Stimulated activated memory B cell treated with anti-CD40 and anti-IgM and Interleukin-4, amounts not matched to agents 10 μg/mL and 1 μg/mL and 100 μg/mL, for 72 hours (primary cell): ENCODE measurements at regions not wholly inside any gene's neighbourhood (a gene's known extent, or its start where the extent isn't known, plus 50 kb on each side); places are given as distances from the start of the nearest gene placed in this dataset.
"Not testable (repeated sequence)": the region's sequence is repeated elsewhere in the genome, so short reads cannot be mapped to it uniquely, and the experiment has no call there.

Experiments used
- ATAC-seq: fragments of 150-1000 bp; cut with Tn5 transposase; 2 replicates; pipeline ENCODE4 v1.10.0; 2021
- H3K27ac Mint-ChIP-seq: one replicate; pipeline ENCODE4 v1.8.0; 2022; ENCODE audit warnings: mild to moderate bottlenecking, mixed read lengths
- H3K27me3 Mint-ChIP-seq: one replicate; pipeline ENCODE4 v1.8.0; 2022; ENCODE audit warnings: mixed read lengths
- H3K36me3 Mint-ChIP-seq: one replicate; pipeline ENCODE4 v1.8.0; 2022; ENCODE audit warnings: mixed read lengths
- H3K4me1 Mint-ChIP-seq: one replicate; pipeline ENCODE4 v1.8.0; 2022; ENCODE audit warnings: mixed read lengths
- H3K4me3 Mint-ChIP-seq: one replicate; pipeline ENCODE4 v1.8.0; 2022; ENCODE audit warnings: mild to moderate bottlenecking, moderate library complexity, mixed read lengths
- H3K9me3 Mint-ChIP-seq: one replicate; pipeline ENCODE4 v1.8.0; 2022; ENCODE audit warnings: mixed read lengths

- no peak overlapping the region for H3K4me3 Mint-ChIP-seq
Measured at GRCh38 chr9:65458465-65458864, 173.5 kb upstream of the FOXD4L5 start.

GRCh38 chr9:65456991-65457390 is 172.0 kb upstream of the FOXD4L5 start:
- not testable (repeated sequence) for H3K4me1 Mint-ChIP-seq, H3K4me3 Mint-ChIP-seq, H3K36me3 Mint-ChIP-seq, H3K27me3 Mint-ChIP-seq, H3K27ac Mint-ChIP-seq, ATAC-seq
- peaks cover 18% of the 10 kb centered on the region for H3K9me3 Mint-ChIP-seq

More at GRCh38 chr9:65458465-65458864, 173.5 kb upstream of the FOXD4L5 start:
- no peaks in the 10 kb centered on the region for H3K36me3 Mint-ChIP-seq
- H3K27me3 Mint-ChIP-seq = no peaks in the 10 kb centered on the region
- H3K4me1 Mint-ChIP-seq = no peaks in the 10 kb centered on the region
- H3K27ac Mint-ChIP-seq = no peak overlapping the region
- peaks cover 18% of the 10 kb centered on the region for H3K9me3 Mint-ChIP-seq
- ATAC-seq = peak; percentile 42

GRCh38 chr9:65455751-65456647 is 171.0 kb upstream of the FOXD4L5 start:
- not testable (repeated sequence) for H3K36me3 Mint-ChIP-seq, H3K4me3 Mint-ChIP-seq, H3K27ac Mint-ChIP-seq, ATAC-seq, H3K27me3 Mint-ChIP-seq, H3K4me1 Mint-ChIP-seq
- H3K9me3 Mint-ChIP-seq = peaks cover 24% of the 10 kb centered on the region

GRCh38 chr9:65455136-65455535 is 170.1 kb upstream of the FOXD4L5 start:
- H3K27me3 Mint-ChIP-seq, H3K36me3 Mint-ChIP-seq, H3K27ac Mint-ChIP-seq, H3K4me1 Mint-ChIP-seq, ATAC-seq, H3K4me3 Mint-ChIP-seq: not testable (repeated sequence)
- peaks cover 26% of the 10 kb centered on the region for H3K9me3 Mint-ChIP-seq

- not testable (repeated sequence) for H3K27me3 Mint-ChIP-seq, H3K36me3 Mint-ChIP-seq, ATAC-seq, H3K4me3 Mint-ChIP-seq, H3K27ac Mint-ChIP-seq, H3K4me1 Mint-ChIP-seq
- H3K9me3 Mint-ChIP-seq = peaks cover 26% of the 10 kb centered on the region
Measured at GRCh38 chr9:65454666-65455065, 169.7 kb upstream of the FOXD4L5 start.

- not testable (repeated sequence) for H3K4me3 Mint-ChIP-seq, H3K36me3 Mint-ChIP-seq, H3K27ac Mint-ChIP-seq, H3K27me3 Mint-ChIP-seq, H3K4me1 Mint-ChIP-seq, ATAC-seq
- peaks cover 24% of the 10 kb centered on the region for H3K9me3 Mint-ChIP-seq
Measured at GRCh38 chr9:65454034-65454433, 169.0 kb upstream of the FOXD4L5 start.

GRCh38 chr9:65449886-65450610 is 165.0 kb upstream of the FOXD4L5 start:
- not testable (repeated sequence) for H3K27me3 Mint-ChIP-seq, H3K27ac Mint-ChIP-seq, H3K4me3 Mint-ChIP-seq, H3K36me3 Mint-ChIP-seq, ATAC-seq, H3K4me1 Mint-ChIP-seq
- H3K9me3 Mint-ChIP-seq = peaks cover 23% of the 10 kb centered on the region

GRCh38 chr9:65449423-65449822 is 164.4 kb upstream of the FOXD4L5 start:
- no peaks in the 10 kb centered on the region for H3K27me3 Mint-ChIP-seq
- H3K9me3 Mint-ChIP-seq = peaks cover 23% of the 10 kb centered on the region
- ATAC-seq = no peak
- H3K4me1 Mint-ChIP-seq = no peaks in the 10 kb centered on the region
- no peak overlapping the region for H3K4me3 Mint-ChIP-seq
- no peak overlapping the region for H3K27ac Mint-ChIP-seq
- no peaks in the 10 kb centered on the region for H3K36me3 Mint-ChIP-seq

GRCh38 chr9:65447146-65447545 is 162.1 kb upstream of the FOXD4L5 start:
- ATAC-seq, H3K27ac Mint-ChIP-seq, H3K4me1 Mint-ChIP-seq, H3K27me3 Mint-ChIP-seq, H3K36me3 Mint-ChIP-seq, H3K4me3 Mint-ChIP-seq: not testable (repeated sequence)
- peaks cover 12% of the 10 kb centered on the region for H3K9me3 Mint-ChIP-seq

- ATAC-seq, H3K27ac Mint-ChIP-seq, H3K9me3 Mint-ChIP-seq, H3K4me1 Mint-ChIP-seq, H3K4me3 Mint-ChIP-seq, H3K27me3 Mint-ChIP-seq, H3K36me3 Mint-ChIP-seq: not testable (repeated sequence)
Measured at GRCh38 chr9:65445991-65446390, 161.0 kb upstream of the FOXD4L5 start.

- H3K27ac Mint-ChIP-seq = no peak overlapping the region
- H3K9me3 Mint-ChIP-seq = peaks cover 3% of the 10 kb centered on the region
- H3K36me3 Mint-ChIP-seq = no peaks in the 10 kb centered on the region
- no peak for ATAC-seq
- H3K27me3 Mint-ChIP-seq = no peaks in the 10 kb centered on the region
- H3K4me1 Mint-ChIP-seq = no peaks in the 10 kb centered on the region
- H3K4me3 Mint-ChIP-seq = no peak overlapping the region
Measured at GRCh38 chr9:65444943-65445342, 159.9 kb upstream of the FOXD4L5 start.

GRCh38 chr9:65442116-65442515 is 157.1 kb upstream of the FOXD4L5 start:
- H3K27me3 Mint-ChIP-seq, H3K4me1 Mint-ChIP-seq, H3K4me3 Mint-ChIP-seq, H3K36me3 Mint-ChIP-seq, H3K27ac Mint-ChIP-seq, ATAC-seq, H3K9me3 Mint-ChIP-seq: not testable (repeated sequence)

- not testable (repeated sequence) for H3K9me3 Mint-ChIP-seq, H3K27me3 Mint-ChIP-seq, H3K36me3 Mint-ChIP-seq, H3K4me1 Mint-ChIP-seq, H3K4me3 Mint-ChIP-seq, H3K27ac Mint-ChIP-seq, ATAC-seq
Measured at GRCh38 chr9:65441324-65441920, 156.4 kb upstream of the FOXD4L5 start.

- H3K4me1 Mint-ChIP-seq = no peaks in the 10 kb centered on the region
- no peaks in the 10 kb centered on the region for H3K36me3 Mint-ChIP-seq
- H3K27me3 Mint-ChIP-seq = no peaks in the 10 kb centered on the region
- no peak for ATAC-seq
- no peak overlapping the region for H3K4me3 Mint-ChIP-seq
- no peak overlapping the region for H3K27ac Mint-ChIP-seq
- peaks cover 12% of the 10 kb centered on the region for H3K9me3 Mint-ChIP-seq
Measured at GRCh38 chr9:65437724-65438123, 152.7 kb upstream of the FOXD4L5 start.

- H3K27me3 Mint-ChIP-seq = no peaks in the 10 kb centered on the region
- peaks cover 21% of the 10 kb centered on the region for H3K9me3 Mint-ChIP-seq
- no peaks in the 10 kb centered on the region for H3K4me1 Mint-ChIP-seq
- H3K4me3 Mint-ChIP-seq = no peak overlapping the region
- ATAC-seq = no peak
- H3K27ac Mint-ChIP-seq = no peak overlapping the region
- H3K36me3 Mint-ChIP-seq = no peaks in the 10 kb centered on the region
Measured at GRCh38 chr9:65435464-65435863, 150.5 kb upstream of the FOXD4L5 start.
